ENCODE measurements at regions not wholly inside any gene's neighbourhood (a gene's known extent, or its start where the extent isn't known, plus 50 kb on each side); places are given as distances from the start of the nearest gene placed in this dataset.

- no peak for TF ChIP-seq CTCF (IDR thresholded peaks at IDR 0.05)
- no peak for TF ChIP-seq POLR2A (IDR thresholded peaks at IDR 0.05)
These were observed 115.1 kb upstream of the PCED1B start for GRCh38 chr12:46963977-46964971.

All from Peyer's patch (tissue), 4 donors.